IMR-90 (cell line): ENCODE measurements at regions not wholly inside any gene's neighbourhood (a gene's known extent, or its start where the extent isn't known, plus 50 kb on each side); places are given as distances from the start of the nearest gene placed in this dataset.

Experiments used
- ATAC-seq: fragments of 200-7000 bp; cut with Tn5 transposase; 2 replicates; pipeline ENCODE4 v1.9.1; 2020; ENCODE audit warnings: low read depth, mild to moderate bottlenecking, moderate library complexity
- BruUV-seq: library from RNA; stranded (reverse); fragments of 400-500 nt; replicated peaks from 2 replicates; lab custom pipeline; 2021; lab: Mats Ljungman, UMichigan
- CTCF ChIA-PET: fragments of 300-600 bp; formaldehyde crosslinking; extraction: SDS; loops from one replicate; lab custom pipeline; 2021; ENCODE audit warnings: antibody characterized with exemption; lab: Yijun Ruan, JAX
- POLR2A ChIA-PET: fragments of 300-600 bp; sonication (Branson Sonifier 250); formaldehyde crosslinking; loops from one replicate; lab custom pipeline; 2022; ENCODE audit warnings: antibody characterized with exemption; ENCODE audit not compliant: unreplicated experiment; lab: Charles Lee
- DNase-seq: peaks from one replicate; pipeline ENCODE4 v3.0.0; 2013
- H2AFZ ChIP-seq: replicated peaks from 2 replicates; pipeline ENCODE3; 2013; ENCODE audit warnings: low read length, mild to moderate bottlenecking; ENCODE audit not compliant: poor library complexity
- H2AK5ac ChIP-seq: 2 replicates; pipeline ENCODE4 v1.6.1; 2013; ENCODE audit warnings: low read depth, low read length, inconsistent platforms
- H2AK9ac ChIP-seq: replicated peaks from 2 replicates; pipeline ENCODE3; 2013; ENCODE audit warnings: mild to moderate bottlenecking, low read depth, low read length, moderate library complexity; ENCODE audit not compliant: poor library complexity
- H2BK120ac ChIP-seq: 2 replicates; pipeline ENCODE4 v1.6.1; 2013; ENCODE audit warnings: low read depth, low read length, inconsistent platforms
- H2BK15ac ChIP-seq: 3 replicates; pipeline ENCODE4 v1.6.1; 2013; ENCODE audit warnings: low read depth, low read length, inconsistent platforms
- H2BK20ac ChIP-seq: 2 replicates; pipeline ENCODE4 v1.6.1; 2013; ENCODE audit warnings: low read depth, mild to moderate bottlenecking, inconsistent platforms, low read length, moderate library complexity
- H2BK5ac ChIP-seq: 2 replicates; pipeline ENCODE4 v1.6.1; 2013; ENCODE audit warnings: mild to moderate bottlenecking, low read depth, low read length, inconsistent platforms; ENCODE audit not compliant: poor library complexity, severe bottlenecking
- H3K14ac ChIP-seq: replicated peaks from 2 replicates; pipeline ENCODE4 v1.6.1; 2013; ENCODE audit warnings: low read depth, low read length, inconsistent platforms
- H3K18ac ChIP-seq: 2 replicates; pipeline ENCODE4 v1.6.1; 2013; ENCODE audit warnings: low read depth, low read length, control low read depth
- H3K23ac ChIP-seq: 2 replicates; pipeline ENCODE4 v1.6.1; 2013; ENCODE audit warnings: low read depth, low read length, inconsistent platforms
- H3K27ac ChIP-seq: 2 replicates; pipeline ENCODE4 v1.5.1; 2013; ENCODE audit warnings: mild to moderate bottlenecking, control low read depth, low read length; ENCODE audit not compliant: insufficient read depth
- H3K27me3 ChIP-seq: 2 replicates; pipeline ENCODE4 v1.6.1; 2013; ENCODE audit warnings: low read length; ENCODE audit not compliant: control insufficient read depth, insufficient read depth
- H3K36me3 ChIP-seq: 2 replicates; pipeline ENCODE4 v1.6.1; 2013; ENCODE audit warnings: low read length, mixed read lengths; ENCODE audit not compliant: control insufficient read depth, insufficient read depth
- H3K4ac ChIP-seq: 2 replicates; pipeline ENCODE4 v1.6.1; 2013; ENCODE audit warnings: low read depth, low read length, inconsistent platforms
- H3K4me1 ChIP-seq: 2 replicates; pipeline ENCODE4 v1.6.1; 2013; ENCODE audit warnings: low read length, mixed read lengths; ENCODE audit not compliant: control insufficient read depth, insufficient read depth
- H3K4me2 ChIP-seq: 2 replicates; pipeline ENCODE4 v1.6.1; 2013; ENCODE audit warnings: low read depth, mild to moderate bottlenecking, control low read depth, low read length, moderate library complexity
- H3K4me3 ChIP-seq: 2 replicates; pipeline ENCODE4 v1.5.1; 2013; ENCODE audit warnings: low read depth, mild to moderate bottlenecking, control low read depth, low read length, moderate library complexity; ENCODE audit not compliant: insufficient read depth
- H3K56ac ChIP-seq: 2 replicates; pipeline ENCODE4 v1.6.1; 2013; ENCODE audit warnings: low read length, inconsistent platforms; ENCODE audit not compliant: insufficient read depth; ENCODE audit errors: extremely low read depth
- H3K79me1 ChIP-seq, 2 experiments: 2 replicates each; pipeline ENCODE4 v1.6.1; 2013; ENCODE audit warnings: low read length in 2 of 2, inconsistent platforms in 1 of 2, low read depth in 1 of 2
- H3K9ac ChIP-seq: 2 replicates; pipeline ENCODE4 v1.6.1; 2013; ENCODE audit warnings: low read depth, low read length, control low read depth
- H3K9me1 ChIP-seq: 2 replicates; pipeline ENCODE4 v1.6.1; 2013; ENCODE audit warnings: low read length, inconsistent platforms; ENCODE audit not compliant: insufficient read depth
- H3K9me3 ChIP-seq: 2 replicates; pipeline ENCODE4 v1.6.1; 2013; ENCODE audit warnings: low read length; ENCODE audit not compliant: control insufficient read depth, insufficient read depth
- H4K20me1 ChIP-seq: 2 replicates; pipeline ENCODE4 v1.6.1; 2013; ENCODE audit warnings: low read length, inconsistent platforms; ENCODE audit not compliant: insufficient read depth
- H4K5ac ChIP-seq: 2 replicates; pipeline ENCODE4 v1.6.1; 2013; ENCODE audit warnings: mild to moderate bottlenecking, low read depth, low read length, control low read depth
- H4K8ac ChIP-seq, 2 experiments: 2 replicates each; pipeline ENCODE4 v1.6.1; 2013; ENCODE audit warnings: low read depth in 2 of 2, low read length in 2 of 2, control low read depth in 1 of 2, inconsistent platforms in 1 of 2
- H4K91ac ChIP-seq: 2 replicates; pipeline ENCODE4 v1.6.1; 2013; ENCODE audit warnings: low read depth, low read length, inconsistent platforms; ENCODE audit not compliant: insufficient read depth
- BHLHE40 ChIP-seq: fragments of 150-350 bp; IDR thresholded peaks from 2 replicates; pipeline ENCODE4 v1.6.1; 2016; ENCODE audit warnings: mild to moderate bottlenecking, low read depth, low read length
- CEBPB ChIP-seq: IDR thresholded peaks from 2 replicates; pipeline ENCODE4 v1.6.1; 2012; ENCODE audit warnings: low read depth, low read length, improper control_type of control experiment
- CHD1 ChIP-seq: IDR thresholded peaks from 2 replicates; pipeline ENCODE4 v1.6.1; 2012; ENCODE audit warnings: low read depth, low read length, improper control_type of control experiment
- FOS ChIP-seq: fragments of 150-350 bp; IDR thresholded peaks from 2 replicates; pipeline ENCODE4 v1.6.1; 2016; ENCODE audit warnings: low read depth, low read length
- MAFK ChIP-seq: IDR thresholded peaks from 2 replicates; pipeline ENCODE4 v1.6.1; 2012; ENCODE audit warnings: low read depth, low read length, improper control_type of control experiment
- MAZ ChIP-seq: IDR thresholded peaks from 2 replicates; pipeline ENCODE4 v1.6.1; 2012; ENCODE audit warnings: low read depth, mild to moderate bottlenecking, low read length, improper control_type of control experiment, moderate library complexity, borderline replicate concordance
- MXI1 ChIP-seq: IDR thresholded peaks from 2 replicates; pipeline ENCODE4 v1.6.1; 2012; ENCODE audit warnings: low read depth, mild to moderate bottlenecking, low read length, moderate library complexity, borderline replicate concordance
- NFE2L2 ChIP-seq: fragments of 150-350 bp; IDR thresholded peaks from 2 replicates; pipeline ENCODE4 v1.6.1; 2016; ENCODE audit warnings: low read depth, mild to moderate bottlenecking, low read length
- POLR2A ChIP-seq: IDR thresholded peaks from 2 replicates; pipeline ENCODE4 v1.6.1; 2012; ENCODE audit warnings: mild to moderate bottlenecking, low read depth, low read length
- RAD21 ChIP-seq: IDR thresholded peaks from 2 replicates; pipeline ENCODE4 v1.6.1; 2012; ENCODE audit warnings: low read length, improper control_type of control experiment
- RCOR1 ChIP-seq: IDR thresholded peaks from 2 replicates; pipeline ENCODE4 v1.6.1; 2012; ENCODE audit warnings: mild to moderate bottlenecking, low read length, improper control_type of control experiment; ENCODE audit not compliant: insufficient replicate concordance
- RFX5 ChIP-seq: IDR thresholded peaks from 2 replicates; pipeline ENCODE4 v1.8.0; 2012; ENCODE audit warnings: low read depth, mild to moderate bottlenecking, low read length, moderate library complexity
- SMC3 ChIP-seq: fragments of 150-350 bp; IDR thresholded peaks from 2 replicates; pipeline ENCODE4 v1.6.1; 2016; ENCODE audit warnings: low read depth, mild to moderate bottlenecking, antibody characterized with exemption, low read length, moderate library complexity
- WGBS, 2 experiments: methylation state at CpG; one replicate each; pipeline versions ENCODE4 v1.1.5 to v1.1.7; 2013; ENCODE audit warnings: missing lambda C conversion rate in 2 of 2; ENCODE audit not compliant: insufficient read length in 1 of 2; ENCODE audit errors: extremely low coverage in 2 of 2; 5-methylcytosine and 5-hydroxymethylcytosine counted together
- dilution Hi-C: fragments of 300-500 bp; cut with HindIII; formaldehyde crosslinking; loops from one replicate; pipeline ENCODE4 v1.14.3; 2018; ENCODE audit warnings: low sequenced_read_pairs; ENCODE audit not compliant: unreplicated experiment
- in situ Hi-C: fragments of 300-500 bp; cut with MboI; formaldehyde crosslinking; loops from 3 replicates; pipeline ENCODE4 v1.14.3; 2019; ENCODE audit warnings: low sequenced_read_pairs, inconsistent platforms, mixed read lengths
- intact Hi-C: fragments of 100-400 bp; cut with micrococcal nuclease; formaldehyde crosslinking; loops from 2 replicates; pipeline ENCODE4 v1.10.0; 2022
- TF ChIP-seq, protein P1 (sequence below): fragments of 150-350 bp; IDR thresholded peaks from 2 replicates; pipeline ENCODE4 v1.6.1; 2016; ENCODE audit warnings: low read depth, mild to moderate bottlenecking, low read length, moderate library complexity, borderline replicate concordance
- TF ChIP-seq, protein P2 (sequence below): conservative IDR thresholded peaks from 2 replicates; pipeline ENCODE4 v1.5.1; 2012; ENCODE audit warnings: mild to moderate bottlenecking, low read depth, low read length, improper control_type of control experiment
- TF ChIP-seq, protein P3 (sequence below): fragments of 150-350 bp; IDR thresholded peaks from 2 replicates; pipeline ENCODE4 v1.6.1; 2017; ENCODE audit warnings: mild to moderate bottlenecking, antibody characterized with exemption, low read length, low read depth

DNA sequence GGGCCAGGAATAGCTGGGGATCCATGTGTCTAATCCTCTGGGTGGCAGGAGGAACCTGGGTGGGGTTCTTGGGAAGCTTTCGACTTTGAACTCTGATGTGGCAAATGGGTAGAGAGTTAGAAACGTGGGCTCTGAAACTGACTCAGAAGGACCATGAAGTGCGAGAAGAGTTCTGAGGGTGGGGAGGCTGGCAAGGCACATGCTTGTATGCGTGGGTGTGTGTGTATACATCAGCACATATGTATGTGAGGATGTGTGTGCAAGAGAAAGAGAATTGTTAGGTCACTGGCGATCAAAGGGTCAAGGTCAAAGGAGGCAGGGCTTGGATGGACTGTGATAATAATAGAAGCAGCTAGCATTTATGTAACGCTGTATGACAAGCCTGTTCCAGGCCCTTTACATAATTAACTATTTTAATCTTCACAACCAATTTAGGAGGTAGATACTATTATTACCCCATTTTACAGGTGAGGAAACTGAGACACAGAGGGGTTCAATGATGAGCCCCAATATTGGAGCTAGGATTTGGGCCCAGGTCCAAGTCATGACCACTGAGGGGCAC is 84.5 kb upstream of the POU3F1 start:
- Histone ChIP-seq H3K18ac (no peak overlapping the region), H3K4ac (no peak overlapping the region), H3K36me3 (no peaks in the 10 kb centered on the region), H3K4me2 (no peak overlapping the region), H3K4me3 (no peak overlapping the region), H3K56ac (no peak overlapping the region), H3K9ac (no peak overlapping the region), H2BK120ac (no peak overlapping the region), H4K8ac (no peak overlapping the region), H3K27me3 (peaks cover 42% of the 10 kb centered on the region), H4K20me1 (no peaks in the 10 kb centered on the region), H2AFZ (no peak overlapping the region), H2BK5ac (no peak overlapping the region), H2BK20ac (no peak overlapping the region), H2BK15ac (no peak overlapping the region), H3K9me3 (no peaks in the 10 kb centered on the region), H3K79me1 (no peaks in the 10 kb centered on the region), H3K4me1 (no peaks in the 10 kb centered on the region), H4K5ac (no peak overlapping the region), H3K9me1 (no peaks in the 10 kb centered on the region), H3K27ac (no peak overlapping the region), H2AK9ac (no peak overlapping the region), H3K14ac (no peak overlapping the region), H4K91ac (no peak overlapping the region), H2AK5ac (no peak overlapping the region), H3K23ac (no peak overlapping the region)
- WGBS, 2 experiments = 38% methylated on average over 4 of the region's 6 CpGs; no CpG with 5 or more reads in 1 of the 2 experiments
- peak; percentile 42 for DNase-seq
- ChIA-PET POLR2A (no interaction called here), CTCF (interaction anchor here (1.2 kb wide), 1 partner anchor 8 kb away, joined by 3 read pairs; no protein-coding TSS in a partner anchor)
- in situ Hi-C loops = no loop called here
- no peak for ATAC-seq
- TF ChIP-seq BHLHE40 = no peak
- TF ChIP-seq MXI1 = no peak
- no peak for TF ChIP-seq SMC3
- TF ChIP-seq MAZ = no peak
- TF ChIP-seq CHD1 = no peak
- no peak for TF ChIP-seq NFE2L2
- TF ChIP-seq POLR2A = no peak
- no peak for TF ChIP-seq CEBPB
- no peak for TF ChIP-seq RAD21
- TF ChIP-seq FOS = no peak
- no peak for TF ChIP-seq RCOR1
- TF ChIP-seq, protein P1, sequence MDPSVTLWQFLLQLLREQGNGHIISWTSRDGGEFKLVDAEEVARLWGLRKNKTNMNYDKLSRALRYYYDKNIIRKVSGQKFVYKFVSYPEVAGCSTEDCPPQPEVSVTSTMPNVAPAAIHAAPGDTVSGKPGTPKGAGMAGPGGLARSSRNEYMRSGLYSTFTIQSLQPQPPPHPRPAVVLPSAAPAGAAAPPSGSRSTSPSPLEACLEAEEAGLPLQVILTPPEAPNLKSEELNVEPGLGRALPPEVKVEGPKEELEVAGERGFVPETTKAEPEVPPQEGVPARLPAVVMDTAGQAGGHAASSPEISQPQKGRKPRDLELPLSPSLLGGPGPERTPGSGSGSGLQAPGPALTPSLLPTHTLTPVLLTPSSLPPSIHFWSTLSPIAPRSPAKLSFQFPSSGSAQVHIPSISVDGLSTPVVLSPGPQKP = no peak
- TF ChIP-seq, protein P2, sequence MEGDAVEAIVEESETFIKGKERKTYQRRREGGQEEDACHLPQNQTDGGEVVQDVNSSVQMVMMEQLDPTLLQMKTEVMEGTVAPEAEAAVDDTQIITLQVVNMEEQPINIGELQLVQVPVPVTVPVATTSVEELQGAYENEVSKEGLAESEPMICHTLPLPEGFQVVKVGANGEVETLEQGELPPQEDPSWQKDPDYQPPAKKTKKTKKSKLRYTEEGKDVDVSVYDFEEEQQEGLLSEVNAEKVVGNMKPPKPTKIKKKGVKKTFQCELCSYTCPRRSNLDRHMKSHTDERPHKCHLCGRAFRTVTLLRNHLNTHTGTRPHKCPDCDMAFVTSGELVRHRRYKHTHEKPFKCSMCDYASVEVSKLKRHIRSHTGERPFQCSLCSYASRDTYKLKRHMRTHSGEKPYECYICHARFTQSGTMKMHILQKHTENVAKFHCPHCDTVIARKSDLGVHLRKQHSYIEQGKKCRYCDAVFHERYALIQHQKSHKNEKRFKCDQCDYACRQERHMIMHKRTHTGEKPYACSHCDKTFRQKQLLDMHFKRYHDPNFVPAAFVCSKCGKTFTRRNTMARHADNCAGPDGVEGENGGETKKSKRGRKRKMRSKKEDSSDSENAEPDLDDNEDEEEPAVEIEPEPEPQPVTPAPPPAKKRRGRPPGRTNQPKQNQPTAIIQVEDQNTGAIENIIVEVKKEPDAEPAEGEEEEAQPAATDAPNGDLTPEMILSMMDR = no peak
- TF ChIP-seq RFX5 = no peak
- TF ChIP-seq, protein P3, sequence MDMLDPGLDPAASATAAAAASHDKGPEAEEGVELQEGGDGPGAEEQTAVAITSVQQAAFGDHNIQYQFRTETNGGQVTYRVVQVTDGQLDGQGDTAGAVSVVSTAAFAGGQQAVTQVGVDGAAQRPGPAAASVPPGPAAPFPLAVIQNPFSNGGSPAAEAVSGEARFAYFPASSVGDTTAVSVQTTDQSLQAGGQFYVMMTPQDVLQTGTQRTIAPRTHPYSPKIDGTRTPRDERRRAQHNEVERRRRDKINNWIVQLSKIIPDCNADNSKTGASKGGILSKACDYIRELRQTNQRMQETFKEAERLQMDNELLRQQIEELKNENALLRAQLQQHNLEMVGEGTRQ = no peak
- TF ChIP-seq MAFK = no peak
- dilution Hi-C loops = no loop called here
- no TSS peak for BruUV-seq
- intact Hi-C loops = no loop called here
